ENCODE measurements at regions not wholly inside any gene's neighbourhood (a gene's known extent, or its start where the extent isn't known, plus 50 kb on each side); places are given as distances from the start of the nearest gene placed in this dataset.
"Not testable (repeated sequence)": the region's sequence is repeated elsewhere in the genome, so short reads cannot be mapped to it uniquely, and the experiment has no call there.

- DNase-seq (ENCODE audit: low read depth in 2 of 2, low spot score in 1 of 2): no peak
Measured at GRCh38 chr2:7835693-7836680, 845.9 kb upstream of the ID2 start.

GRCh38 chr2:7837237-7837760, 844.6 kb upstream of the ID2 start:
- no peak for DNase-seq (ENCODE audit: low read depth in 2 of 2, low spot score in 1 of 2)

- DNase-seq (ENCODE audit: low read depth in 2 of 2, low spot score in 1 of 2): no peak
Measured at GRCh38 chr2:7838669-7839068, 843.2 kb upstream of the ID2 start.

GRCh38 chr2:7840651-7841380, 841.0 kb upstream of the ID2 start:
- no peak for DNase-seq (ENCODE audit: low read depth in 2 of 2, low spot score in 1 of 2)

GRCh38 chr2:7841751-7842150, 840.1 kb upstream of the ID2 start:
- no peak for DNase-seq (ENCODE audit: low read depth in 2 of 2, low spot score in 1 of 2)

GRCh38 chr2:7844414-7844965, 837.4 kb upstream of the ID2 start:
- DNase-seq (ENCODE audit: low read depth in 2 of 2, low spot score in 1 of 2): no peak

- DNase-seq (ENCODE audit: low read depth in 2 of 2, low spot score in 1 of 2): no peak
Measured at GRCh38 chr2:7845332-7845731, 836.5 kb upstream of the ID2 start.

GRCh38 chr2:7846607-7847006, 835.2 kb upstream of the ID2 start:
- no peak for DNase-seq (ENCODE audit: low read depth in 2 of 2, low spot score in 1 of 2)

GRCh38 chr2:7847321-7847720, 834.5 kb upstream of the ID2 start:
- DNase-seq (ENCODE audit: low read depth in 2 of 2, low spot score in 1 of 2): no peak

- DNase-seq (ENCODE audit: low read depth in 2 of 2, low spot score in 1 of 2): no peak
Measured at GRCh38 chr2:7849027-7849426, 832.8 kb upstream of the ID2 start.

GRCh38 chr2:7849531-7849930, 832.3 kb upstream of the ID2 start:
- no peak for DNase-seq (ENCODE audit: low read depth in 2 of 2, low spot score in 1 of 2)

- DNase-seq (ENCODE audit: low read depth in 2 of 2, low spot score in 1 of 2): no peak
Measured at GRCh38 chr2:7852546-7852945, 829.3 kb upstream of the ID2 start.

GRCh38 chr2:7857904-7858303, 824.0 kb upstream of the ID2 start:
- no peak for DNase-seq (ENCODE audit: low read depth in 2 of 2, low spot score in 1 of 2)

- no peak for DNase-seq (ENCODE audit: low read depth in 2 of 2, low spot score in 1 of 2)
Measured at GRCh38 chr2:7858624-7859023, 823.2 kb upstream of the ID2 start.

- no peak for DNase-seq (ENCODE audit: low read depth in 2 of 2, low spot score in 1 of 2)
Measured at GRCh38 chr2:7860693-7861092, 821.2 kb upstream of the ID2 start.

GRCh38 chr2:7861910-7862702, 819.8 kb upstream of the ID2 start:
- DNase-seq (ENCODE audit: low read depth in 2 of 2, low spot score in 1 of 2): no peak

- no peak for DNase-seq (ENCODE audit: low read depth in 2 of 2, low spot score in 1 of 2)
Measured at GRCh38 chr2:7866104-7866503, 815.8 kb upstream of the ID2 start.

GRCh38 chr2:7866825-7867224, 815.0 kb upstream of the ID2 start:
- no peak for DNase-seq (ENCODE audit: low read depth in 2 of 2, low spot score in 1 of 2)

GRCh38 chr2:7867867-7868266, 814.0 kb upstream of the ID2 start:
- no peak for DNase-seq (ENCODE audit: low read depth in 2 of 2, low spot score in 1 of 2)

- DNase-seq (ENCODE audit: low read depth in 2 of 2, low spot score in 1 of 2): no peak
Measured at GRCh38 chr2:7868836-7869235, 813.0 kb upstream of the ID2 start.

- not testable (repeated sequence) for DNase-seq (ENCODE audit: low read depth in 2 of 2, low spot score in 1 of 2)
Measured at GRCh38 chr2:7876445-7876844, 805.4 kb upstream of the ID2 start.
